H1 (cell line): ENCODE measurements at regions not wholly inside any gene's neighbourhood (a gene's known extent, or its start where the extent isn't known, plus 50 kb on each side); places are given as distances from the start of the nearest gene placed in this dataset.

Source experiments
- CHD2 ChIP-seq: IDR thresholded peaks from 2 replicates; pipeline ENCODE4 v1.6.1; 2012; ENCODE audit warnings: low read length, improper control_type of control experiment
- POU5F1 ChIP-seq: IDR thresholded peaks from 2 replicates; pipeline ENCODE4 v1.6.1; 2011; ENCODE audit warnings: low read depth, mild to moderate bottlenecking, low read length, moderate library complexity
- RNF2 ChIP-seq: fragments of 200-900, 300-1000 bp; sonication (generic); IDR thresholded peaks from 2 replicates; pipeline ENCODE4 v1.7.1; 2016; ENCODE audit warnings: borderline replicate concordance, low read depth, mild to moderate bottlenecking, antibody characterized with exemption, low read length; ENCODE audit not compliant: poor library complexity, severe bottlenecking; ENCODE audit errors: missing control alignments
- SUZ12 ChIP-seq: fragments of 200-600 bp; sonication (generic); IDR thresholded peaks from 2 replicates; pipeline ENCODE4 v1.6.1; 2012; ENCODE audit warnings: mild to moderate bottlenecking, inconsistent platforms, low read length, moderate library complexity, mixed read lengths
- ZNF274 ChIP-seq: IDR thresholded peaks from 2 replicates; pipeline ENCODE4 v1.7.0; 2012; ENCODE audit warnings: low read length, borderline replicate concordance; ENCODE audit errors: extremely low read depth

DNA sequence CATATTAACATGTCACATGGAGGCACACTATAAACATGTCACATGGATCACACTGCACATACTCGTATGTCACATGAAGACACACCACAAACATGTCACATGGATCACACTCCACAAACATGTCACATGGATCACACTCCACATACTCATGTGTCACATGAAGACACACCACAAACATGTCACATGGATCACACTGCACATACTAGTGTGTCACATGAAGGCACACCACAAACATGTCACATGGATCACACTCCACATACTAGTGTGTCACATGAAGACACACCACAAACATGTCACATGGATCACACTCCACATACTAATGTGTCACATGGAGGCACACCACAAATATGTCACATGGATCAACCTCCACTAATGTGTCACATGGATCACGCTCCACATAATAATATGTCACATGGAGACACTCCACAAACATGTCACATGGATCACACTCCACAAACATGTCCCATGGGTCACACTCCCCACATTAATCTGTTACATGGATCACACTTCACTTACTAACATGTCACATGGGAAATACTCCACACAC, 195.6 kb upstream of the PFKP start (continued):
- no peak for TF ChIP-seq SUZ12
- no peak for TF ChIP-seq ZNF274
- no peak for TF ChIP-seq POU5F1
- TF ChIP-seq CHD2 = no peak
- TF ChIP-seq RNF2 = no peak
